GM21367 (cell line): ENCODE measurements at regions not wholly inside any gene's neighbourhood (a gene's known extent, or its start where the extent isn't known, plus 50 kb on each side); places are given as distances from the start of the nearest gene placed in this dataset.

Experiments used
- ATAC-seq: cut with Tn5 transposase; IDR thresholded peaks from one replicate; pipeline ENCODE4 v1.9.1; 2021; ENCODE audit not compliant: unreplicated experiment

GRCh38 chr10:123587110-123587509 lies 79.0 kb upstream of the GPR26 start:
- no peak for ATAC-seq

- ATAC-seq, result no peak
These were observed 77.7 kb upstream of the GPR26 start for GRCh38 chr10:123588386-123588914.

- no peak for ATAC-seq
These were observed 70.5 kb upstream of the GPR26 start for GRCh38 chr10:123595661-123596060.

- ATAC-seq, result no peak
These were observed 68.5 kb upstream of the GPR26 start for GRCh38 chr10:123597676-123598075.

GRCh38 chr10:123599366-123599849 lies 66.7 kb upstream of the GPR26 start:
- no peak for ATAC-seq

GRCh38 chr10:123600177-123600576 lies 66.0 kb upstream of the GPR26 start:
- ATAC-seq, result no peak

GRCh38 chr10:123603130-123603529 lies 63.0 kb upstream of the GPR26 start:
- ATAC-seq, result no peak

GRCh38 chr10:123604506-123604905 lies 61.6 kb upstream of the GPR26 start:
- ATAC-seq, result no peak

GRCh38 chr10:123606006-123606405 lies 60.1 kb upstream of the GPR26 start:
- no peak for ATAC-seq

GRCh38 chr10:123606955-123607354 lies 59.2 kb upstream of the GPR26 start:
- ATAC-seq, result no peak

GRCh38 chr10:123607386-123607785 lies 58.8 kb upstream of the GPR26 start:
- ATAC-seq, result no peak

GRCh38 chr10:123608047-123608446 lies 58.1 kb upstream of the GPR26 start:
- ATAC-seq, result no peak

- no peak for ATAC-seq
These were observed 54.9 kb upstream of the GPR26 start for GRCh38 chr10:123611243-123611642.

GRCh38 chr10:123611876-123612275 lies 54.3 kb upstream of the GPR26 start:
- no peak for ATAC-seq

- no peak for ATAC-seq
These were observed 52.8 kb upstream of the GPR26 start for GRCh38 chr10:123613346-123613850.

GRCh38 chr10:123614888-123615287 lies 51.3 kb upstream of the GPR26 start:
- ATAC-seq, result no peak
